CD4-positive, alpha-beta T cell treated with Interleukin-15 for 1 hour (primary cell): ENCODE measurements at regions not wholly inside any gene's neighbourhood (a gene's known extent, or its start where the extent isn't known, plus 50 kb on each side); places are given as distances from the start of the nearest gene placed in this dataset.
A peak's percentile ranks its signal among the peaks of the same experiment; 100 is the strongest.

Experiments used
- DNase-seq: peaks from one replicate; pipeline ENCODE4 v3.0.0-alpha.2; 2020

DNA sequence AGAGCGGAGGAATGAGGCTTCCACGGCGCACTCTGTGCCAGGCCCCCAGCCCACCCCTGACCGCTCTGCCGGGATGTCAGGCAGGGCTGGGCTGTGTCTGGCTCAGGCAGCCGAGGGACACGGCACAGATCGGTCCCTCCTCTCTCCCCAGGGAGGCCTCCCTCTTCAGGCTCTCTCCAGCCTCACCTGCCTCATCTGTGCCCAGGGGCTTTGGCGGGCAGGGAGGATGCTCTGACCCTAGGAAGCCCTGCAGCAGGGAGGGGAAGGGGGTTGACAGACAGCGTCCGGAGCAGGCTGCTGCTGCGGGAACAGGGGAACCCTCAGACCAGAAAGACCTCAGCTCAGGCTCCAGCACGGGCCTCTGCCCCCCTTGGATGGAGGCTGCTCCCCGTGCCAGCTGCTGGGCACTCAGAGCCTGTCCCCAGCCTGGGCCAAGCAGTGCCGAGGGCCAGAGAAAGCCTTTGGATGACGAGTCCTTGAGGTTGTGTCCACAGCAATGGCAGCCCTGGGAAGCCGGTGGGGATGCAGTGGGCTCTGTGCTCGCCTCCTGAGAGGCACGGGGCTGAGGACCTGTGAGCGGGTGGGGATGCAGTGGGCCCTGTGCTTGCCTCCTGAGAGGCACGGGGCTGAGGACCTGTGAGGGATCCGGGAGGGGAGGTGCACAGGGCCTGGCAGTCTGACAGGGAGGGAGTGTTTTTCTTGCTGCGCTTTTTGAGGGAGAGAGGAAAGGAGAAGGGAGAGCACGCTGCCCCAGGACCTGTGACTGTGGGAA, 66.9 kb downstream of the FOXL3 start:
- no peak for DNase-seq

DNA sequence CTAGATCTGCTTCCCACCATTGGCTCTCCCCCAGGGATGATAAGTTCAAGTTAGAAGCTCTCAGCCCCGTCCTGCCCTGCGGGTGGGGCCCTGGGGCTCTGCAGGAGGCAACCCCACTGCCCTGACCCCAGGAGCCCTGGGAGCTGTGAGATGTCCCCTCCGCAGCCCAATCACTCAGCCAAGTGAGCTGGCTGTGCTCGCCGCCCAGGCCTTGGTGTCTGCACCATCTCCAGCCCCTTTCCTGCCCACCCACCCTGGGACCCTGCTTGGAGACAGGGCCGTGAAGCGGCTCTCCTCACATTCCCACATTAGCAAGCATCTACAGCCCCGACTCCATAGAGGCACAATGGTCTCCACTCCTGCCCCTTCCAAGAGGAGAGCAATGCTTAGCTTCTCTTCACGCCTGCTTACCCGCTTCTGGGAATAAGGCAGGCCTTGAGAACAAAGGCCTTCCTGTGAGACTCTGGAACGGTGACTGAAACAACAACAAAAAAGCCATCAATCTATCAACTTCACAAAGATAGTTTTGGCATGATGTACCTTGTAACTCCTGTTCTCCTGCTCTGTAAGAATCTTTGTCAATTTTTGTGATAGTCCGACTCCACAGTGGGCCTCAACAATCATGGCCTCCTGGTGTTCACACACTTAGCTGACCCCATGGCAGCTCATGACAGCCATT, 67.7 kb downstream of the FOXL3 start:
- DNase-seq: no peak

DNA sequence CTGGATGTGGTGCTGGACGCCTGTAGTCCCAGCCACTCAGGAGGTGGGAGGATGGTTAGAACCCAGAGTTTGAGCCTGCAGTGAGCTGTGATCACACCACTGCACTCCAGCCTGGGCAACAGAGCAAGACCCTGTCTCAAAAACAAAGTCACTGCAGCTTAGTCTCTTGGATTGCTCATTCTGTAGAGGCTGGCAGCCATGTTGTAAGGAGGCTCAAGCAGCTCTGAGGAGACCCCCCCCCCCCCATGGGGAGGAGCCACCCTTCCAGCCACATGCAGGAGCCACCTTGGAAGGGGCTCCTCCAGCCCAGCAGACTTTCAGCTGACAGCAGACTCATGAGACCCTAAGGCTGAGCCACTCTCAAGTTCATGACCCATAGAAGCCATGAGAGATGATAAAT, 68.4 kb downstream of the FOXL3 start:
- DNase-seq: no peak

DNA sequence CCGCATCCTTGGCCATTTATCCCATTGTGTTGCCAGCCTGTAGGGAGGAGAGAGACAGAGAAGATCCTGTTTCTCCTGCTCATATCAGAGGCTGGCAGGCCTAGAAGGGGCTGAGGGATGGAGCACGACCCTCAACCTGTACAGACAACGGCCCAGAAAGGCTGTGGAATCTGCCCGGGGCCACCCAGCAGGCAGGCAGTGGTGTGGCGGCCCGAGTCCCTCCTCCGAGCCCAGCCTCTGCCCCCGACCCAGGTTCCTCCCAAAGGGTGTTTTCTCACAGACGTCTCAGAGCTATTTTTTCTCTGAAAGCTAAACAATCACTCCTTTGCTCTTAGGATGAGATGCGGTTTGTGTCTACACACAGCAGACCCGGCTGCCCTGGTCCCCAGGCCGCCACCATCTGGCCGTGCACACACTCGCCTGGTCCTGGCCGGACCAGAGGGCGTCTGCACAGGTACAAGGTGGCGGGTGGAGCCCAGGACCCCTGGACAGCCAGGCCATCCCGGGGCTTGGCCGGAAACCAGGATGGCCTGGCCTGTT, 69.3 kb downstream of the FOXL3 start:
- DNase-seq: no peak

DNA sequence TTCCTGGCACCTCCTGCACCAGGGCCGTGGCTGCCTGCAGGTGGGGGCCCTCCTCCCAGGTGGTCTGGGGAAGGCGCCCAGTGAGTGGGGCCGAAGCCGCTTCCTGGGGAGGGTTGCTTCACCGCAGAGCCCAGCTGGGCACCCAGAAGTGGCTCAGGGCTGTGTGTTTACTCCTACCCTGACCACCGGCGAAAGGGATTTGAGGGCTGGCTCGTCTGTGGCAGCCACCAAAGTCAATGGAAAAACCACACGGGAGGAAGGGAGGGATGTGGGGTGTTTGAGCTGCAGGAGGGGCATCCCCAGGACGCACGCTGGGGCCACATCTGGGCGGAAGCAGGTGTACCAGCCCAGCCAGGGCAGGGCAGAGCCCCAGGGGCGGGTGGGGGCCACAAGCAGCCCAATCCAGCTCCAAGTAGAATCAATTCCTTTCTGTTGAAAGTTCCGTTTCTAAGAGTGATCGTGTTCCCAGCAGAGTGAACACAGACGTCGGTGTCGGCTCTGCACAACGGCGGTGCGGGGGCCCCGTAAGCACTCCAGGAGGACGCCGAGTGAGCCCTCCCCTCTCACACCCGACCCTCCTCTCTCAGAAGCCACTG, 69.9 kb downstream of the FOXL3 start:
- no peak for DNase-seq

DNA sequence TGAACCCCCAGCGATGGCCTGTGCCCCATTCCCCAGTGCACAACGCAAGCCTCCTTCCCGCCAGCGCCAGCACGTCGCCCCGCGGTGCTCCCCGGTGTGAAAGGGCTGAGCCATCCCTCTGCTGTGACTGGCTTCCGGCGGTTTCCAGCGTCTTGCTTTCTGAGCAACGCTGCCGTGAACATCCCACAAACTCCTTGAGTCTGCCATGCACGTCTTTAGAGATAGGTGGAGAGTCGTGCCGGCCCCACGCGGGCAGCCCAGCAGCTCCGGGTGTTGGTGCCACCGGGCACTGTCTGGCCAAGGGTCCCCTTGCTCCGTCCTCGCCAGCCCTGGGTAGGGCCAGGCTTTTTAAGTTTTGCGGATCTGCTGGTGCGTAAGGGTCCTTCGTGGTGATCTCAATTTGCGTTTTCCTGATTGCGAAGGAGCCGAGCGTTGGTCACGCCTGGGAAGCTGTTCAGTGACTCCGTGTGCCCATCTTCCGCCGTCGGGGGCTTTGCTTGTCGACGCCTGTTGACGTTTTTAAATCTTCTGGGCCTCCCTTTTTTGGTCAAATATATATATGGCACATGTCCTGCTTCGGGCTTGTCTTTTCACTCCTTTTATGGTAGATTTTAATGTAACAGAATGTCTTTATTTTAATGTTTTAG, 70.6 kb downstream of the FOXL3 start:
- peak; percentile 22 for DNase-seq

DNA sequence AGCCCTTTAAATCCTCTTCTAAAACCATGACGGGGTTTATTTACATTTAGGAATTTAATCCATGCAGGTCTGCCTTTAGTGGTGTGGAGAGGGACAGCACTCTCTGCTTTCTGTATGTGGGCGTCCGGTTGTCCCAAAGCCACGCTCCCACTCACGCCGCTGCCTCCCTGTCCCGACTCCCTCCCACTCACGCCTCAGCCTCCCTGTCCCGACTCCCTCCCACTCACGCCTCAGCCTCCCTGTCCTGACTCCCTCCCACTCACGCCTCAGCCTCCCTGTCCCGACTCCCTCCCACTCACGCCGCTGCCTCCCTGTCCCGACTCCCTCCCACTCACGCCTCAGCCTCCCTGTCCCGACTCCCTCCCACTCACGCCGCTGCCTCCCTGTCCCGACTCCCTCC, 71.2 kb downstream of the FOXL3 start:
- peak; percentile 10 for DNase-seq

DNA sequence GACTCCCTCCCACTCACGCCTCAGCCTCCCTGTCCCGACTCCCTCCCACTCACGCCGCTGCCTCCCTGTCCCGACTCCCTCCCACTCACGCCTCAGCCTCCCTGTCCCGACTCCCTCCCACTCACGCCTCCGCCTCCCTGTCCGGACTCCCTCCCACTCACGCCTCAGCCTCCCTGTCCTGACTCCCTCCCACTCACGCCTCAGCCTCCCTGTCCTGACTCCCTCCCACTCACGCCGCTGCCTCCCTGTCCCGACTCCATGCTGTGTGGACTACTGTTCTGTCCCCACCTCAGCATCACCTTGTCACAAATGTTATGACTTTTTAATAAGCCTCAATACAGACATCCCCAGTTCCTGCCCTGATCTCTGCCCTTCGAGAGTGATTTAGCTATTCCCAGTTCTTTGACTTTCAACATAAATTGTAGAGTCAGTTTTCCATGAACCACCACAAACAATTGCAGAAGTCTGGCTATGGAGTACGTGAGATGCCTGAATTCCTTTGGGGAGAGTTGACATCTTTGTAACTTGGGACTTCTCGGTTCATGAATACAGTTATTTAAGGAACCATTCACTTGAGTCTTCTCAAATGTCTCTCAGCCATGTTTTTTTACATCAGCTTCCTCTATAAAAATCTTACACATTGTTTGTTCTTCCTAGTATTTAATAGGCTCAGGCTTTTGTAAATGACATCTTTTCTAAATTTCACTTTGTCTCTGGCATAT, 71.9 kb downstream of the FOXL3 start:
- DNase-seq: no peak

DNA sequence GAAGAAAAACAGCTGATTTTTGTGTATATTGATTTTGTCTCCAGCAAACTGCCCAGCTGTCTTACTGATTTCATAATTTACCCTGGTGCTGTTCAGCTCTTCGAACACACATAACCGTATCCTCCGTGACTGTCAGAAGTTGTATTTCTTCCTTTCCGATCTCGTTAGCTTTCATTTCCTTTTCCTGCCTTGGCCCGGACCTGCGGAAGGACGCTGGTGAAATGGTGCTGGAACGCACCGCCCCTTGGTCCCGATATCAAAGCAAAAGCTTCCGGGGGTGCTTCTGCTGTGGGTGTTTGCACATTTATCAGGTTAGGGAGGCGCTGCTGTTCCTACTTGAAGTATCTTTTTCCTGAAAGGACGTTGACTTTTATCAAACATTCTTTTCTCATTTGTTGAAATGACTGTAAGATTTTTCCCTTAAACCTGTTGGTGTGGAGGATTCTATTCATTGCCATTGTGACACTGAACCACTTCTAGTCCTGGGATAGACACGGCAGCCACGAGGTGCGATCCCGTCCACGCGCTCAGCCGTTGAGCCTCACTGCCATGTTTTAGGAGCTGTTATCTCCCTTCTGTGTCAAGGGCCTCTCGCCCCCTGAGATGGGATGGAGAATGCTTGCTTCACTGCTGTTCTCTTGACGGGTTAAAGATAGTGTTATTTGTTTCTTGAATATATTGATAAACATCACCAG, 72.6 kb downstream of the FOXL3 start:
- DNase-seq: no peak

DNA sequence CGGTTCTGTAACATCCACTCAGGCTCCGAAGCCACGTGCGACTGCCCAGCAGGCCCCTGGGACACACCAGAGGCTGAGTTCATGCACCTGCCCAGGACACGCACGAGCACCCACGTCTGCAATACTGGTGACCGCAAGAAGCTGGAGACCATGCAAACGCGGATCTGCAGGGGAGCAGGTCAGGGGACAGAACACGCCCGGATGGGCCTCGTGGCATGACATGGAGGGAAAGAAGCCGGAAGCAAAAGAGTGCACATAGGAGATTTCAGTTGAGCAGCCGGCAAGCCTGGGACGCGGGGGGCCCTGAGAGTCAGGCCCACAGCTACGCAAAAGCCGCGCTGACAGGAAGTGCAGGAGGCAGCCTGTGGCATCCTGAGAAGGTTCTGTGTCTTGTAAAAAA, 73.7 kb downstream of the FOXL3 start:
- DNase-seq: peak; percentile 41

DNA sequence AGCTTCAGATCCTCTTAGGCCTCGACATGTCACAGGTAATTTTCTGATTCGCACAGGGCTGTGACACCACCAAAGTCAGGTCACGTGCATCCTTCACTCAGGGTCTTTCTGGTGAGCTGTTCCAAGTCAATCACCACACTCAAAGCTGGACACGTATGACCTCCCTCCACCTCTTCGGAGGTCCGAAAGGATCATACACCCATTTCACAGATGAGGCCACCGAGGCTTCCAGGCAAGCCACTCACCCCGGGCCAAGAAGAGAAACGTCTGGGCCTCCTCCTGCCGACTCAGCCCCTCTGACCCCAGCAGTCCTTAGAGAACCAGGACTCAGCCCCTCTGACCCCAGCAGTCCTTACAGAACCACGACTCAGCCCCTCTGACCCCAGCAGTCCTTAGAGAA, 74.6 kb downstream of the FOXL3 start:
- no peak for DNase-seq

DNA sequence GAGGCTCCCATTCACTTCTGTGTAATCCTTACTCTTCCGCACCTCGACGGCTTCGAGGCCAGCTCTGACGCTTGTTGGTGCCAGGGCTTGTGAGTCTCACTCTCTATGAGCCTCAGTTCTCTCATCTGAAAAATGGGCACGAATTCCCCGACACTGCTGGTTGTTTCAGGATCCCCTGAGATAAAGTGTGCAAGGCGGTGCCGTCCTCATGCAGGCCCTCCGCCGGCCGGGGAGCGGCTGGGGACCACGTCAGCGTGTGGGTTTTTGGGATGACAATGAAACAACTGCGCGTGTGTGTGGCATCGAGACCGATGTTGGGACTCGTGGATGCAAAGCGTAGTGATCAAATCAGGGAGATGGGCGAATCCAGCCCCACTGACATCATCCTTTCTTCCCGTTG, 75.6 kb downstream of the FOXL3 start:
- DNase-seq: no peak

DNA sequence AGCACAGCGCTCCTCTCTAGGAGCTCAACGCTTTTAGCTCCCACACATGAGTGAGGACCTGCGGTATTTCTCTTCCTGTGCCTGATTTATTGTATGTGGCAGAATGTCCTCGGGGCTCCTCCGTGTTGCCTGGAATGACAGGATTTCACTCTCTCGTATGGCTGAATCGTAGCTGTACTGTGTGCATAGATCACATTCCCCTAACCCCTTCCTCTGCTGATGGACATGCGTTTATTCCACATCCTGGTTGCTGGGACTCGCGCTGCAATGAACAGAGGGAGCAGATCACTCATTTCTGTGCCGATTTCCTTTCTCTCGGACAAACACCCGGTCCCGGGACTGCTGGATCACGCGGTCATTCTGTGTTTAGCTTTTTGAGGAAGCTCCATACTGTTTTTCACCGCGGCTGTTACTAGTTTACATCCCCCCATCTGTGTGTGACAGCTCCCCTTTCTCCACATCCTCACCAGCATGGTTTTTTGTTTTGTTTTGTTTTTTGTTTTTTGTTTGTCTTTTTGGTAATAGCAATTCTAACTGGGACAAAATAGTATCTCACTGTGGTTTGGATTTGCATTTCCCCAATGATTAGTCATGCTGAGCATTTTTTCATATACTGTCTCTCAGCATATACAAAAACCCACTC, 76.3 kb downstream of the FOXL3 start:
- DNase-seq: no peak

DNA sequence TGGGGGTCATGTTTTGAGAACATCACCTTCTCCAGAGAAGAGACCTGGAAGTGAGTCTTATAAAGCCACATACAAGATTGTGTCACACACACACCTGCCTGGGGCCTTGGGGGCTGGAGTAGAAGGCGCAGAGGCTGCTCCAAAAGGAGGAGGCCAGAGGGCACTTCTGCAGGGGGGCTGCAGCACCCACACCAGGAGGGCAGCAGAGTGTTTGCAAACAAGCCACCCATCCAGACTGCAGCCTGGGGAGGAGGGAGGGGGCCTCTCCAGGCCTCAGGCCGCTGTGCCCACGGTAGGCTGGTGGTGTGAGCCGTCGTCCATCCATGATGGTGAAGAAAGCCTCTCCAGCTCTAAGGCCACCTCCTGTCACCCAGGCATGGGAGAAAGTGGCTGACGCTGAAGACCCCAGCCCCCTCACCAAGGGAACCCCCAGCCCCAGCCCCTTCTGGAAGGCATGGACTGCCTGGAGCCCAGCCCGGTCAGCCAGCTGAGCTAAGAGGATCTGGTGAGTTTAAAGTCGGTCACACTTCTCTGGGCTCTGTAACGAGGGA, 77.5 kb downstream of the FOXL3 start:
- DNase-seq: no peak

DNA sequence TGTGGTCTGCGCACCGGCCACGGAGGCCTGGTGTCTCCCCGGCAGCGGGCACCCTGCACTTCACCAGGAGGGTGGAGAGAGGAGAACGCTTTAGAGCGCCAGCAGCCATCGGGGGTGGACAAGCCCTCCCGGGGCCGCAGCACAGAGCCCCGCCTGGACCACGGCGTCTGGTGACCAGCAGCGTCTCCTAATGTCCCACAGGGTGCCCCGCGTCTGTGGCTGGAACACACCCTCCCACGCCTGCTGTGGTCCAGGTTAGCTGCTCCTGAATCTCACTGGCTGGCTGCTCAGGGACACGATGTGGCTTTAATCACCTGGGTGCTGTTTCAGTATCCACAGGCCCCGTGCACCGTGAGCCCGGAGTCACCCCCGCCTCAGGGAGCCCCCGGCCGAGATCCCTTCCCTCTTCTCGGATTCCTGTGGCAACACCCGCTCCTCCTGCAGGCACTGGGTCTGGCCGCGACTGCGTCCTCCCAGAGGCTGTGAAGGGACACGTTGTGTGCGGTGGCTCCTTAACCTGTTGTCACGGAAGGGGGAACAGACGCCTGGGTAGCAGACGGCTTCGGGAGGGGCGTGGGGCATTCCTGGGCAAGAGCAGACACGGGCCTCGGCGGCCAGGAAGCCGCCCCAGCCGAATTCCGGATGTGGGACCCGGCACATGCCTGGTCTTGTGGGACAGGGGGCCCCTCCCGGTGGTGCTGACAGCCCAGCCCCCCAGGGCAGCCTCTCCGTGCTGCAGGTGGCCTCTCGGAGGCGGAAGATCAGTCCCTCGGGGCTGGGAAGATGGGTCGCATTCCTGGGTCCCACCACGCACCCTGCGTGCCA, 78.9 kb downstream of the FOXL3 start:
- DNase-seq: no peak

DNA sequence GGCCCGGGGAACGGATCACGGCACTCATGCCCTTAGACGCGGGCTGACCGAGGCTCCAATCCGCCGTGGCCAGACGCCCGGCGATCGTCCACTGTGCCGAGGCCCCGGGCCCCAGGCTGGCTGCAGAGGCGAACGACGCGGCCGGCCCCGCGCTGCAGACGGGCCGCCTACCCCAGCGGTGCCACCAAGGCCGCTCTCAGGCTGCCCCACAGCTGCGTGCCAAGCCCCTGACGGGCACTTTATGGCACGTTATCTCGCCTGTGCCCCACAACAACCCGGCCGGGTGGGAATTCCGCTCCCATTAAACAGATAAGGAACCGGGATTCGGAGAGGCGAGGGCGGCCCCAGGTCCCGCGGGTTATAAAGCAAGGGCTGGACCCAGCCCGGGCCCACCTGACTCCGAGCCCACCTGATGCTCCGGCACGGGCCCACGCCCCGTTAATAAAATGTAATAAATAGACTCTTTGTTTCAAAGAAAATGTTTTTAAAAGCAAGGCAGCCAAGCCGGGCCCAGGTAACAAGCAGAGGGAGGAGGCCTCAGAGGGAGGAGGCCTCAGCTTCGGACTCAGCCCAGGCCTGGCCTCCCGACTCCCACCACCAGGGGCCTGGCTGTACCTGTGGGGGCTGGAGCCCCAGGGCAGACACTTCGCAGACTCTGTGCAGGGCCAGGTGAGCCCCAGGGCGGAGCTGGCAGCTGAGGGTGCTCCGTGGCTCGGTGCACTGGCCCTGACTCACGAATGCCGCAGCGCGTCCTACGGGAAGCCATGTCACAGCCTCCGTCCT, 79.7 kb downstream of the FOXL3 start:
- no peak for DNase-seq

DNA sequence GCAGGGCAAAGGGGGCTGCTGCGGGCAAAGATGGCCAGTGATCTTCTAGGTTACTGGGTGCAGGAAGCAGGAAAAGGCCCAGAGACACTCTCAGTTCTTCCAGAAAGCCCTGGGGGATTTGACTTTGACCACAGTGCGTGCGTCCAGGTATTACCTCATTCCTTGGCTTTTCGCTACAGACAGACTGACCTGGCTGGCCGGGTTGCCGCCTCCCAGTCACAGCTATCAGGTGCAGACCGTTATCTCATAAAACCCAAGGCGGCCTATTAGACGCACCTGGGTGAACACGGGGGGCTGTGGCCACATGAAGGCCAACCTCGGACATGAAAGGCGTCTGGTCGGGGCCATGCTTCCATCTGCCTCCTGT, 80.3 kb downstream of the FOXL3 start:
- no peak for DNase-seq

DNA sequence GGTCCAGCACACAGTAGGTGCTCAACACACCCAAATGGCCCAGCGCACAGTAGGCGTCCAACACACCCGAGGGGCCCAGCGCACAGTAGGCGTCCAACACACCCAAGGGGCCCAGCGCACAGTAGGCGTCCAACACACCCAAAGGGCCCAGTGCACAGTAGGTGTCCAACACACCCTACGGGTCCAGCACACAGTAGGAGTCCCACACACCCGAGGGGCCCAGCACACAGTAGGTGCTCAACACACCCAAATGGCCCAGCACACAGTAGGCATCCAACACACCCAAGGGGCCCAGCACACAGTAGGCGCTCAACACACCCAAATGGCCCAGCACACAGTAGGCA, 80.8 kb downstream of the FOXL3 start:
- DNase-seq: no peak

DNA sequence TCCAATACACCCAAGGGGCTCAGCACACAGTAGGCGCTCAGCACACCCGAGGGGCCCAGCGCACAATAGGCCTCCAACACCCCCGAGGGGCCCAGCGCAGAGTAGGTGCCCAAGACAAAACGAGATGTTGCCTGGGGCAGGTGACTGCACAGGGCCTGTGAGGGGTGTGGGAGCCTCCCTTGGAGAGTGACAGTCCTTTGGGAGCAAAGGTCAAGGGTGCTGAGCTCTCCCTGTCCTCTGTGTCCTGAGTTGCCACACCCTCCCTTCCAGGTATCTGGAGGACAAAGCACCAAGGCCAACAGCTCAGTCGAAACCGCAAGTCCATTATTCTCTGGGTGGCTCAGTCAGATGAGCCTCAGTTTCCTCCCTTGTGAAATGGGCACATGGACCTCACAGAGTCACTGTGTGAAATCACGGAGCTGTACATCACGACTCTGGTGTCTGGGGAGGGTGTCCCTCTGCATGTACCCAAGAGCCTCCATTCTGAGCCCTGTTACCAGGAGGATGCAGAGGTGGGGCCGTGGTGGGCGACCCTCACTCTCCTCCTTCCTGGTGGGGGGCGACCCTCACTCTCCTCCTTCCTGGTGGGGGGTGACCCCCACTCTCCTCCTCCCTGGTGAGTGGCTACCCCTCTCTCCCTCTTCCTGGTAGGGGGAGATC, 81.3 kb downstream of the FOXL3 start:
- no peak for DNase-seq
